ENCODE measurements at regions not wholly inside any gene's neighbourhood (a gene's known extent, or its start where the extent isn't known, plus 50 kb on each side); places are given as distances from the start of the nearest gene placed in this dataset.

GRCh38 chr14:42057111-42057510 lies 450.4 kb downstream of the LRFN5 start:
- no peak overlapping the region for H3K27ac ChIP-seq
- no peak overlapping the region for H3K4me3 ChIP-seq

GRCh38 chr14:42047421-42048055 lies 440.9 kb downstream of the LRFN5 start:
- Histone ChIP-seq H3K27ac (no peak overlapping the region), H3K4me3 (no peak overlapping the region)

- no peak overlapping the region for H3K4me3 ChIP-seq
- no peak overlapping the region for H3K27ac ChIP-seq
Observed at GRCh38 chr14:42045383-42045782, 438.7 kb downstream of the LRFN5 start.

- Histone ChIP-seq H3K4me3 (no peak overlapping the region), H3K27ac (no peak overlapping the region)
Observed at GRCh38 chr14:42028607-42029006, 421.9 kb downstream of the LRFN5 start.

GRCh38 chr14:42027271-42027670 lies 420.6 kb downstream of the LRFN5 start:
- Histone ChIP-seq H3K27ac (no peak overlapping the region), H3K4me3 (no peak overlapping the region)

GRCh38 chr14:42023452-42023851 lies 416.8 kb downstream of the LRFN5 start:
- no peak overlapping the region for H3K4me3 ChIP-seq
- no peak overlapping the region for H3K27ac ChIP-seq

- Histone ChIP-seq H3K4me3 (no peak overlapping the region), H3K27ac (no peak overlapping the region)
Observed at GRCh38 chr14:42014301-42014700, 407.6 kb downstream of the LRFN5 start.

- Histone ChIP-seq H3K27ac (no peak overlapping the region), H3K4me3 (no peak overlapping the region)
Observed at GRCh38 chr14:42013559-42013958, 406.9 kb downstream of the LRFN5 start.

GRCh38 chr14:42013153-42013552 lies 406.5 kb downstream of the LRFN5 start:
- H3K4me3 ChIP-seq, result no peak overlapping the region
- no peak overlapping the region for H3K27ac ChIP-seq

- Histone ChIP-seq H3K4me3 (no peak overlapping the region), H3K27ac (no peak overlapping the region)
Observed at GRCh38 chr14:42011221-42011620, 404.5 kb downstream of the LRFN5 start.

GRCh38 chr14:42004321-42004720 lies 397.6 kb downstream of the LRFN5 start:
- Histone ChIP-seq H3K4me3 (no peak overlapping the region), H3K27ac (no peak overlapping the region)

GRCh38 chr14:42002141-42002540 lies 395.5 kb downstream of the LRFN5 start:
- Histone ChIP-seq H3K27ac (no peak overlapping the region), H3K4me3 (no peak overlapping the region)

- no peak overlapping the region for H3K27ac ChIP-seq
- no peak overlapping the region for H3K4me3 ChIP-seq
Observed at GRCh38 chr14:42001431-42001830, 394.8 kb downstream of the LRFN5 start.

- no peak overlapping the region for H3K27ac ChIP-seq
- no peak overlapping the region for H3K4me3 ChIP-seq
Observed at GRCh38 chr14:42000450-42000849, 393.8 kb downstream of the LRFN5 start.

GRCh38 chr14:41993687-41994086 lies 387.0 kb downstream of the LRFN5 start:
- Histone ChIP-seq H3K4me3 (no peak overlapping the region), H3K27ac (no peak overlapping the region)

GRCh38 chr14:41986700-41987099 lies 380.0 kb downstream of the LRFN5 start:
- no peak overlapping the region for H3K4me3 ChIP-seq
- H3K27ac ChIP-seq, result no peak overlapping the region

- H3K27ac ChIP-seq, result no peak overlapping the region
- H3K4me3 ChIP-seq, result no peak overlapping the region
Observed at GRCh38 chr14:41986083-41986645, 379.5 kb downstream of the LRFN5 start.

GRCh38 chr14:41973178-41973577 lies 366.5 kb downstream of the LRFN5 start:
- H3K27ac ChIP-seq, result no peak overlapping the region
- H3K4me3 ChIP-seq, result no peak overlapping the region

GRCh38 chr14:41972531-41972930 lies 365.9 kb downstream of the LRFN5 start:
- no peak overlapping the region for H3K27ac ChIP-seq
- H3K4me3 ChIP-seq, result no peak overlapping the region

- Histone ChIP-seq H3K27ac (no peak overlapping the region), H3K4me3 (no peak overlapping the region)
Observed at GRCh38 chr14:41960281-41960680, 353.6 kb downstream of the LRFN5 start.

- no peak overlapping the region for H3K4me3 ChIP-seq
- no peak overlapping the region for H3K27ac ChIP-seq
Observed at GRCh38 chr14:41957459-41957858, 350.8 kb downstream of the LRFN5 start.
